ENCODE measurements at regions not wholly inside any gene's neighbourhood (a gene's known extent, or its start where the extent isn't known, plus 50 kb on each side); places are given as distances from the start of the nearest gene placed in this dataset.

GRCh38 chr5:34496701-34497469 lies 159.2 kb upstream of the RAI14 start:
- POLR2A ChIA-PET = no interaction called here
- CTCF ChIA-PET = interaction anchor here (2.5 kb wide), 1 partner anchor 12 kb away, joined by 11 read pairs; no protein-coding TSS in a partner anchor

GRCh38 chr5:34497470-34497808 lies 158.7 kb upstream of the RAI14 start:
- ChIA-PET CTCF (interaction anchor here (2.5 kb wide), 1 partner anchor 12 kb away, joined by 11 read pairs; no protein-coding TSS in a partner anchor), POLR2A (no interaction called here)

- POLR2A ChIA-PET = interaction anchor here (0.9 kb wide), 1 partner anchor 54 kb away, joined by 3 read pairs; no protein-coding TSS in a partner anchor
Measured at GRCh38 chr5:34498572-34498971, 157.6 kb upstream of the RAI14 start.

GRCh38 chr5:34499001-34499734 lies 157.0 kb upstream of the RAI14 start:
- ChIA-PET POLR2A (interaction anchor here (0.9 kb wide), 1 partner anchor 54 kb away, joined by 3 read pairs; no protein-coding TSS in a partner anchor), CTCF (interaction anchor here (0.7 to 1.4 kb wide), 3 partner anchors 12 to 41 kb away, joined by 3 to 6 read pairs (median 4); no protein-coding TSS in a partner anchor)

More at GRCh38 chr5:34498572-34498971, 157.6 kb upstream of the RAI14 start:
- CTCF ChIA-PET = interaction anchor here (1.1 to 1.4 kb wide), 2 partner anchors 12 to 36 kb away, joined by 3 to 6 read pairs; no protein-coding TSS in a partner anchor

- CTCF ChIA-PET = interaction anchor here (1.3 to 1.4 kb wide), 2 partner anchors 34 to 37 kb away, joined by 3 read pairs; no protein-coding TSS in a partner anchor
- POLR2A ChIA-PET = no interaction called here
Measured at GRCh38 chr5:34500236-34500847, 155.8 kb upstream of the RAI14 start.

- ChIA-PET POLR2A (no interaction called here), CTCF (interaction anchor here (1.3 kb wide), 1 partner anchor 37 kb away, joined by 3 read pairs; no protein-coding TSS in a partner anchor)
Measured at GRCh38 chr5:34501016-34501415, 155.1 kb upstream of the RAI14 start.

GRCh38 chr5:34501840-34502239 lies 154.3 kb upstream of the RAI14 start:
- POLR2A ChIA-PET = no interaction called here
- CTCF ChIA-PET = no interaction called here

- CTCF ChIA-PET = no interaction called here
- POLR2A ChIA-PET = no interaction called here
Measured at GRCh38 chr5:34502581-34502980, 153.5 kb upstream of the RAI14 start.

- CTCF ChIA-PET = no interaction called here
- POLR2A ChIA-PET = no interaction called here
Measured at GRCh38 chr5:34503379-34504253, 152.5 kb upstream of the RAI14 start.

- ChIA-PET POLR2A (no interaction called here), CTCF (interaction anchor here (0.6 kb wide), 1 partner anchor 18 kb away, joined by 3 read pairs; no protein-coding TSS in a partner anchor)
Measured at GRCh38 chr5:34504967-34505366, 151.2 kb upstream of the RAI14 start.

GRCh38 chr5:34505731-34506130 lies 150.4 kb upstream of the RAI14 start:
- ChIA-PET CTCF (no interaction called here), POLR2A (no interaction called here)

GRCh38 chr5:34507933-34508332 lies 148.2 kb upstream of the RAI14 start:
- ChIA-PET POLR2A (no interaction called here), CTCF (no interaction called here)

GRCh38 chr5:34509392-34509791 lies 146.7 kb upstream of the RAI14 start:
- CTCF ChIA-PET = no interaction called here
- POLR2A ChIA-PET = no interaction called here

- CTCF ChIA-PET = no interaction called here
- POLR2A ChIA-PET = no interaction called here
Measured at GRCh38 chr5:34510002-34510401, 146.1 kb upstream of the RAI14 start.

- ChIA-PET CTCF (no interaction called here), POLR2A (no interaction called here)
Measured at GRCh38 chr5:34511063-34511462, 145.1 kb upstream of the RAI14 start.

- ChIA-PET POLR2A (no interaction called here), CTCF (interaction anchor here (0.9 kb wide), 1 partner anchor 37 kb away, joined by 3 read pairs; no protein-coding TSS in a partner anchor)
Measured at GRCh38 chr5:34511481-34511880, 144.6 kb upstream of the RAI14 start.

GRCh38 chr5:34511915-34512314 lies 144.2 kb upstream of the RAI14 start:
- ChIA-PET CTCF (interaction anchor here (0.9 kb wide), 2 partner anchors 26 to 38 kb away, joined by 3 read pairs; no protein-coding TSS in a partner anchor), POLR2A (no interaction called here)

GRCh38 chr5:34516166-34516565 lies 140.0 kb upstream of the RAI14 start:
- POLR2A ChIA-PET = no interaction called here
- CTCF ChIA-PET = no interaction called here

GRCh38 chr5:34516686-34517085 lies 139.4 kb upstream of the RAI14 start:
- POLR2A ChIA-PET = no interaction called here
- CTCF ChIA-PET = no interaction called here

All from activated CD8-positive, alpha-beta memory T cell treated with anti-CD3 and anti-CD28 coated beads for 36 hours (primary cell).